DND-41 (cell line): ENCODE measurements at regions not wholly inside any gene's neighbourhood (a gene's known extent, or its start where the extent isn't known, plus 50 kb on each side); places are given as distances from the start of the nearest gene placed in this dataset.

ENCODE experiments used
- ATAC-seq: fragments of 200-7000 bp; cut with Tn5 transposase; 3 replicates; pipeline ENCODE4 v1.9.1; 2021; ENCODE audit warnings: low read depth; ENCODE audit not compliant: insufficient read depth
- DNase-seq: peaks from one replicate; pipeline ENCODE4 v3.0.0-alpha.2; 2020
- H2AFZ ChIP-seq: 2 replicates; pipeline ENCODE4 v1.6.0; 2012; ENCODE audit warnings: low read depth, low read length
- H3K27ac ChIP-seq: 2 replicates; pipeline ENCODE4 v1.5.1; 2012; ENCODE audit warnings: low read length, inconsistent platforms
- H3K27me3 ChIP-seq: fragments of 200-600 bp; sonication (generic); 2 replicates; pipeline ENCODE4 v1.6.0; 2012; ENCODE audit warnings: low read length, mild to moderate bottlenecking, inconsistent platforms; ENCODE audit not compliant: insufficient read depth, poor library complexity
- H3K36me3 ChIP-seq: 2 replicates; pipeline ENCODE4 v1.5.1; 2012; ENCODE audit warnings: low read length, inconsistent platforms; ENCODE audit not compliant: insufficient read depth
- H3K4me1 ChIP-seq: 2 replicates; pipeline ENCODE4 v1.5.1; 2012; ENCODE audit warnings: mild to moderate bottlenecking, low read length; ENCODE audit not compliant: insufficient read depth
- H3K4me2 ChIP-seq: 2 replicates; pipeline ENCODE4 v1.6.0; 2012; ENCODE audit warnings: mild to moderate bottlenecking, moderate library complexity, low read length, inconsistent platforms; ENCODE audit not compliant: insufficient read depth
- H3K4me3 ChIP-seq, 2 experiments: fragments of 200-600 bp in 1 of 2; shearing (Covaris generic) in 1 of 2; 2 replicates each; pipeline ENCODE4 v1.5.1; 2012 to 2016; ENCODE audit warnings: inconsistent platforms in 2 of 2, low read length in 2 of 2, mild to moderate bottlenecking in 2 of 2, low read depth in 1 of 2, moderate library complexity in 1 of 2
- H3K79me2 ChIP-seq: 2 replicates; pipeline ENCODE4 v1.6.0; 2012; ENCODE audit warnings: low read length, inconsistent platforms; ENCODE audit not compliant: insufficient read depth
- H3K9ac ChIP-seq: 2 replicates; pipeline ENCODE4 v1.6.0; 2012; ENCODE audit warnings: low read depth, mild to moderate bottlenecking, inconsistent platforms, low read length, moderate library complexity
- H3K9me3 ChIP-seq: 2 replicates; pipeline ENCODE4 v1.5.1; 2012; ENCODE audit warnings: low read length, moderate library complexity, mild to moderate bottlenecking, inconsistent platforms; ENCODE audit not compliant: insufficient read depth, severe bottlenecking
- H4K20me1 ChIP-seq: 2 replicates; pipeline ENCODE4 v1.6.0; 2012; ENCODE audit warnings: low read length; ENCODE audit not compliant: insufficient read depth
- CTCF ChIP-seq: IDR thresholded peaks from 2 replicates; pipeline ENCODE4 v1.5.1; 2012; ENCODE audit warnings: borderline replicate concordance, low read length, moderate library complexity, mild to moderate bottlenecking; ENCODE audit not compliant: poor library complexity, severe bottlenecking; ENCODE audit errors: extremely low read depth
- EZH2 ChIP-seq: IDR thresholded peaks from 3 replicates; pipeline ENCODE4 v1.6.1; 2012; ENCODE audit warnings: borderline replicate concordance, low read depth, mild to moderate bottlenecking, moderate library complexity, low read length, inconsistent platforms; ENCODE audit not compliant: severe bottlenecking

- no peaks in the 10 kb centered on the region for H3K4me1 ChIP-seq
- H3K4me3 ChIP-seq = no peak overlapping the region
- no peaks in the 10 kb centered on the region for H3K27me3 ChIP-seq
- no peak overlapping the region for H2AFZ ChIP-seq
- no peaks in the 10 kb centered on the region for H3K79me2 ChIP-seq
- ATAC-seq (no peak), DNase-seq (no peak)
- H3K4me2 ChIP-seq = no peak overlapping the region
- TF ChIP-seq EZH2 (no peak), CTCF (no peak)
- H3K9ac ChIP-seq = no peak overlapping the region
- H3K9me3 ChIP-seq = no peaks in the 10 kb centered on the region
- H3K36me3 ChIP-seq = no peaks in the 10 kb centered on the region
- H4K20me1 ChIP-seq = no peaks in the 10 kb centered on the region
- H3K27ac ChIP-seq = no peak overlapping the region
Observed at GRCh38 chr2:155240176-155240575, 541.7 kb downstream of the KCNJ3 start.

- H3K9me3 ChIP-seq = no peaks in the 10 kb centered on the region
- no peak for TF ChIP-seq CTCF
- TF ChIP-seq EZH2 = no peak
- no peak overlapping the region for H3K9ac ChIP-seq
- H2AFZ ChIP-seq = no peak overlapping the region
- H3K36me3 ChIP-seq = no peaks in the 10 kb centered on the region
- no peak overlapping the region for H3K4me2 ChIP-seq
- H3K27me3 ChIP-seq = no peaks in the 10 kb centered on the region
- 0 out of 4 replicates have a peak overlapping the region, but pooled peaks of 1 of the 2 experiments have one; percentile 11 for H3K4me3 ChIP-seq
- ATAC-seq (no peak), DNase-seq (no peak)
- H3K79me2 ChIP-seq = no peaks in the 10 kb centered on the region
- H3K27ac ChIP-seq = no peak overlapping the region
- H4K20me1 ChIP-seq = no peaks in the 10 kb centered on the region
- no peaks in the 10 kb centered on the region for H3K4me1 ChIP-seq
Observed at GRCh38 chr2:155235710-155236109, 537.2 kb downstream of the KCNJ3 start.

DNA sequence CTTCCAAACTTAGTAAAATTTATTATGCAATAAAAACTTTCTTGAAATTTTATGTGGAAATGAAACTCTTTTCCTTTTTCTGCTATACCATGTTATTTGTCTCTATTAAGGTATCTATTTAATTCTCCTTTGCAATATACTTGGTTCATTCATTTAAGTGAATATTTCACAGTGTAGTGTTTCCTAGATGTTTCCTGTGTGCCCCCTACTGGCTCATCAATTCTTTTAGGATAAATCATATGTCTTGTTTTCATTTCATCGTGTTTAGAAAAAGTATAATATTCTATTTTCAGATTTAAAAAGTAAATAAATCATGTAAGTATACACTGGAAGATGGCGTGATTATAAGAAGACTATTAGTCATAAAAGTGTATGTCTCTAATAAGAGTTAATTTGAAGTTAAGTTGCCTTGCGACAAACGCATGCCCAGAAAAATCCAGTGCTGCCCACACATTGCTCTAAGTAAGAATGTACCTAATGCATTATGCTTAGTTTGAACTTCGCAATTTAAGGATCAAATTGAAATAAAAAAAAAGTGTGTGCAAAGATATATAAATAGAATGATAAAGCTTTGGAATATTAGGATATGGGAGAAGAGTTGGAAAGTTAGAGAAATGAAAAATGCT lies 525.4 kb downstream of the KCNJ3 start:
- DNase-seq (no peak), ATAC-seq (no peak)
- no peak overlapping the region for H3K27ac ChIP-seq

More for the DNA sequence above, 525.4 kb downstream of the KCNJ3 start:
- H3K4me3 ChIP-seq = no peak overlapping the region
- no peak overlapping the region for H2AFZ ChIP-seq
- no peak for TF ChIP-seq CTCF
- no peak for TF ChIP-seq EZH2
- H3K9ac ChIP-seq = no peak overlapping the region
- H3K79me2 ChIP-seq = no peaks in the 10 kb centered on the region
- no peaks in the 10 kb centered on the region for H3K27me3 ChIP-seq
- H3K4me2 ChIP-seq = no peak overlapping the region
- H3K36me3 ChIP-seq = no peaks in the 10 kb centered on the region
- no peaks in the 10 kb centered on the region for H4K20me1 ChIP-seq
- H3K4me1 ChIP-seq = no peaks in the 10 kb centered on the region
- H3K9me3 ChIP-seq = no peaks in the 10 kb centered on the region
